NT2/D1 (cell line): ENCODE measurements at regions not wholly inside any gene's neighbourhood (a gene's known extent, or its start where the extent isn't known, plus 50 kb on each side); places are given as distances from the start of the nearest gene placed in this dataset.

Experiments used
- DNase-seq: peaks from one replicate; pipeline ENCODE4 v3.0.0-alpha.2; 2011; ENCODE audit warnings: low read depth, low spot score
- H3K27me3 ChIP-seq: 2 replicates; pipeline ENCODE4 v1.6.0; 2011; ENCODE audit warnings: mild to moderate bottlenecking; ENCODE audit not compliant: insufficient read length, insufficient read depth
- H3K36me3 ChIP-seq: 2 replicates; pipeline ENCODE4 v1.6.1; 2011; ENCODE audit warnings: mild to moderate bottlenecking, low read length, mixed read lengths; ENCODE audit not compliant: insufficient read depth, insufficient read length
- H3K4me1 ChIP-seq: 2 replicates; pipeline ENCODE4 v1.5.1; 2011; ENCODE audit not compliant: insufficient read depth, insufficient read length
- H3K4me3 ChIP-seq: 2 replicates; pipeline ENCODE4 v1.5.1; 2011; ENCODE audit warnings: low read depth; ENCODE audit not compliant: insufficient read length
- H3K9ac ChIP-seq: 2 replicates; pipeline ENCODE4 v1.6.0; 2011; ENCODE audit warnings: low read depth; ENCODE audit not compliant: insufficient read length
- H3K9me3 ChIP-seq: 2 replicates; pipeline ENCODE4 v1.5.1; 2011; ENCODE audit warnings: mild to moderate bottlenecking, low read length; ENCODE audit not compliant: insufficient read depth
- SUZ12 ChIP-seq: IDR thresholded peaks from 2 replicates; pipeline ENCODE4 v1.6.1; 2011; ENCODE audit not compliant: insufficient read length, insufficient read depth; ENCODE audit errors: extremely low read depth
- YY1 ChIP-seq: IDR thresholded peaks from 2 replicates; pipeline ENCODE4 v1.6.1; 2011; ENCODE audit not compliant: insufficient read length, insufficient read depth
- ZNF274 ChIP-seq: IDR thresholded peaks from 2 replicates; pipeline ENCODE4 v1.6.1; 2011; ENCODE audit warnings: mild to moderate bottlenecking, low read depth, low read length

- Histone ChIP-seq H3K4me1 (no peaks in the 10 kb centered on the region), H3K27me3 (no peaks in the 10 kb centered on the region), H3K36me3 (no peaks in the 10 kb centered on the region), H3K9ac (no peak overlapping the region), H3K4me3 (no peak overlapping the region), H3K9me3 (no peaks in the 10 kb centered on the region; the same call in 1 of the 2 replicates)
- no peak for TF ChIP-seq YY1
- TF ChIP-seq ZNF274: no peak
- no peak for TF ChIP-seq SUZ12
- DNase-seq: no peak
Measured at GRCh38 chr10:3902054-3902808, 117.2 kb upstream of the KLF6 start.

- TF ChIP-seq SUZ12 (no peak), ZNF274 (no peak), YY1 (no peak)
- no peak for DNase-seq
Measured at GRCh38 chr10:3901370-3901769, 116.4 kb upstream of the KLF6 start.

GRCh38 chr10:3900391-3900790 is 115.4 kb upstream of the KLF6 start:
- no peak for DNase-seq
- Histone ChIP-seq H3K4me1 (no peaks in the 10 kb centered on the region), H3K9ac (no peak overlapping the region), H3K27me3 (no peaks in the 10 kb centered on the region), H3K4me3 (no peak overlapping the region), H3K36me3 (no peaks in the 10 kb centered on the region), H3K9me3 (no peaks in the 10 kb centered on the region)
- no peak for TF ChIP-seq YY1
- TF ChIP-seq ZNF274: no peak
- no peak for TF ChIP-seq SUZ12

More at GRCh38 chr10:3901370-3901769, 116.4 kb upstream of the KLF6 start:
- Histone ChIP-seq H3K27me3 (no peaks in the 10 kb centered on the region), H3K4me1 (no peaks in the 10 kb centered on the region), H3K9me3 (no peaks in the 10 kb centered on the region; the same call in 1 of the 2 replicates), H3K9ac (no peak overlapping the region), H3K4me3 (no peak overlapping the region), H3K36me3 (no peaks in the 10 kb centered on the region)

GRCh38 chr10:3898821-3899220 is 113.8 kb upstream of the KLF6 start:
- Histone ChIP-seq H3K9ac (no peak overlapping the region), H3K36me3 (no peaks in the 10 kb centered on the region), H3K4me1 (no peaks in the 10 kb centered on the region), H3K9me3 (no peaks in the 10 kb centered on the region), H3K4me3 (no peak overlapping the region), H3K27me3 (no peaks in the 10 kb centered on the region)
- no peak for TF ChIP-seq SUZ12
- no peak for TF ChIP-seq YY1
- TF ChIP-seq ZNF274: no peak
- no peak for DNase-seq

DNA sequence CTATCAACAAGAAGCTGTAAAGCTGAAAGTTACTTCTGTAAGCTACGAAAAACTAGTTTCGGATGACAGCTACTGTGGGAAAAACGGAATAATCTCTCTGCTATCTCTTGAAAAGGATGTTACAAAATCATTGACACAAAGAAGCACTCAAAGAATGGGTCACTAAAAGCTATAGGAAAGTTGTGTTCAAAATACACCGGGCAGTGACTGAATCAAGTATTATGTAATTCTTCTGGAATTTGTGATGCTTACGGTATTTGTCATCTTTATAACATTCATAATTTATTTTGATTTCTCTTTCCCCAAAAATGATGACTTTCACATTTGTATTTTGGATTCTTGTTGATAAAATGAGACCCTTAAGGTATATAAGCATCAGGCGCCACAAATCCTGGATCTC is 112.1 kb upstream of the KLF6 start:
- no peak for TF ChIP-seq YY1
- no peak for TF ChIP-seq SUZ12
- TF ChIP-seq ZNF274: no peak
- Histone ChIP-seq H3K4me3 (no peak overlapping the region), H3K9ac (no peak overlapping the region), H3K27me3 (no peaks in the 10 kb centered on the region), H3K36me3 (no peaks in the 10 kb centered on the region), H3K4me1 (no peaks in the 10 kb centered on the region), H3K9me3 (no peaks in the 10 kb centered on the region)
- DNase-seq: no peak

GRCh38 chr10:3896161-3896560 is 111.2 kb upstream of the KLF6 start:
- Histone ChIP-seq H3K27me3 (no peaks in the 10 kb centered on the region), H3K9me3 (no peaks in the 10 kb centered on the region), H3K4me3 (no peak overlapping the region), H3K9ac (no peak overlapping the region), H3K36me3 (no peaks in the 10 kb centered on the region), H3K4me1 (no peaks in the 10 kb centered on the region)
- no peak for DNase-seq
- TF ChIP-seq SUZ12 (no peak), YY1 (no peak), ZNF274 (no peak)

- TF ChIP-seq SUZ12 (no peak), ZNF274 (no peak), YY1 (no peak)
- Histone ChIP-seq H3K36me3 (no peaks in the 10 kb centered on the region), H3K4me3 (no peak overlapping the region), H3K4me1 (no peaks in the 10 kb centered on the region), H3K9me3 (no peaks in the 10 kb centered on the region), H3K9ac (no peak overlapping the region), H3K27me3 (no peaks in the 10 kb centered on the region)
- DNase-seq: no peak
Measured at GRCh38 chr10:3895045-3895631, 110.1 kb upstream of the KLF6 start.
